ENCODE measurements at regions not wholly inside any gene's neighbourhood (a gene's known extent, or its start where the extent isn't known, plus 50 kb on each side); places are given as distances from the start of the nearest gene placed in this dataset.
"Not testable (repeated sequence)": the region's sequence is repeated elsewhere in the genome, so short reads cannot be mapped to it uniquely, and the experiment has no call there.

GRCh38 chr2:224165901-224166319 is 126.8 kb upstream of the SERPINE2 start:
- Mint-ChIP-seq H3K4me1 (ENCODE audit: low read depth) (no peaks in the 10 kb centered on the region), H3K27me3 (ENCODE audit: low read depth) (peaks cover 9% of the 10 kb centered on the region), H3K9me3 (no peaks in the 10 kb centered on the region), H3K4me3 (no peak overlapping the region), H3K27ac (no peak overlapping the region), H3K36me3 (ENCODE audit: low read depth) (no peaks in the 10 kb centered on the region)

DNA sequence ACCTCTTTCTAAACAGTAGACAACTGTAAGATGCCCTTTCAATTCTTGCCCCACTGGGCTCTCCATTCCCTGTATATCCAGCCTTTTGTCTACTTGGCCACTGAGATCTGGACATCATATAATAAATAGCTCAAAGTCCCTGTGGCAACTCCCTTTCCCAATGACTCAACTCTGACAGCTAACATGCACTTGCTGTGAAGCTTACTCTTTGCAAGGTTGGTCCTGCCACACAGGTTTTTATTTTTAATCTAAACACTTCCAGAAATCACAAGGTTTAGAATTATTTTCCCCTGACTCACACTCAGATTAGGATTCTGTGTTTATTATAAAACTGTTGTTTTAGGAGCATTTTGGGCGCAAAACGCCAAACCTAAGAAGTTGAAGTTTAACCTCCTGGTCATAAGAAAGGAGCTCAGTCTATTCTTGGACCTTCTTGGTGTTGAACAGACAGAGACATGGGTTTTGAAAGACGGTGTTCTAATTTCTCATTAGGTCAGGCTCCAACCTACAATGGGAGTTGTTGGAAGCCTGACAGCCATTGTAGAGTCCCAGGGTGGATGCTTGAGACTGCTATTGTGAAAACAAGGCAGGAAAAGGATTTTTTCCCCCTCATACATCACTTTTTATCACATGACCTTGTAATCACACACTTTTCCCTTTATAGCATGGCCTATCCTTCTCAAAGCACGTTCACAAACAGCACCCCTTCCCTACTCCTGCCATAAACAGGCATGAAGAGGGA is 124.7 kb upstream of the SERPINE2 start:
- H3K4me3 Mint-ChIP-seq: no peak overlapping the region
- H3K36me3 Mint-ChIP-seq (ENCODE audit: low read depth): no peaks in the 10 kb centered on the region
- no peaks in the 10 kb centered on the region for H3K4me1 Mint-ChIP-seq (ENCODE audit: low read depth)
- H3K27me3 Mint-ChIP-seq (ENCODE audit: low read depth): peaks cover 9% of the 10 kb centered on the region
- H3K9me3 Mint-ChIP-seq: no peaks in the 10 kb centered on the region
- H3K27ac Mint-ChIP-seq: no peak overlapping the region

DNA sequence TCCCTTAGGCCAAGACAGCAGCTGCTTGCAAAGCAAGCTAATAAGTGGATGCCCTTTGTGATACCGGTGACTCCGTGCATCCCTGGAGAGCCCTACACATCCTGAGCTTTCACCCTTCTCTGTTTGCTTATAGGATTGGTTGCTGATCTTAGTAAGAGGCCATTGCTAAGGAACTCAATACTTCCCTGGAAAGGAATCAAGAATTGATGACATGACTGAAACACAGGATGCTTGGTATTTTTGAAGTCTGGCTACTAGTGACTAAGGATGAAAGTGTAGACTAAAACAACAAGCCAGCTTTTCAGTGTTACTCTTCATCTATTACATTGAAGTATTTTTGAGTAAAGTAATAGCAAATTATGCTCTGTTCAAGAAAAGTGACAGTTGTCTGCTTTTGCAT is 123.0 kb upstream of the SERPINE2 start:
- no peaks in the 10 kb centered on the region for H3K36me3 Mint-ChIP-seq (ENCODE audit: low read depth)
- no peak overlapping the region for H3K4me3 Mint-ChIP-seq
- peaks cover 4% of the 10 kb centered on the region for H3K27me3 Mint-ChIP-seq (ENCODE audit: low read depth)
- no peaks in the 10 kb centered on the region for H3K4me1 Mint-ChIP-seq (ENCODE audit: low read depth)
- H3K27ac Mint-ChIP-seq: no peak overlapping the region
- no peaks in the 10 kb centered on the region for H3K9me3 Mint-ChIP-seq

DNA sequence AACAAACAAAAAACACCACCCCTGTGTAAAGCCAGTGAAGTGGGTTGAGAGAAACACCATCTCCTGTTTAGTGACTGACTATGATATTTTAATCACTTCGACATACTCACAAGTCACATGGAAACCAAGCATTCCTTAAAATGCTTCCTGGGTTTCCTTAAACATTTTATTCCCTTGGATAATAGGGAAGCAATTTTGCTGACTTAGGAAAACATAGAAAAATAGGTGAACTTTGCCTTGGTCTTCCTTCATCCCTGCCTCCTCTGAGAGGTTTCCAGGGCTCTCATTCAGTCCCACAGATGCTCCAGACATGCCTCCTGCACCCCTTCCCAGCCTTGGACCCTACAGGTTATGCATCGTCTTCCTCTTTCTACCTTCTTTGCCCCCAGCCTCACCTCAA is 122.6 kb upstream of the SERPINE2 start:
- no peak overlapping the region for H3K27ac Mint-ChIP-seq
- H3K9me3 Mint-ChIP-seq: no peaks in the 10 kb centered on the region
- H3K4me3 Mint-ChIP-seq: no peak overlapping the region
- H3K27me3 Mint-ChIP-seq (ENCODE audit: low read depth): peaks cover 4% of the 10 kb centered on the region
- H3K36me3 Mint-ChIP-seq (ENCODE audit: low read depth): no peaks in the 10 kb centered on the region
- H3K4me1 Mint-ChIP-seq (ENCODE audit: low read depth): no peaks in the 10 kb centered on the region

DNA sequence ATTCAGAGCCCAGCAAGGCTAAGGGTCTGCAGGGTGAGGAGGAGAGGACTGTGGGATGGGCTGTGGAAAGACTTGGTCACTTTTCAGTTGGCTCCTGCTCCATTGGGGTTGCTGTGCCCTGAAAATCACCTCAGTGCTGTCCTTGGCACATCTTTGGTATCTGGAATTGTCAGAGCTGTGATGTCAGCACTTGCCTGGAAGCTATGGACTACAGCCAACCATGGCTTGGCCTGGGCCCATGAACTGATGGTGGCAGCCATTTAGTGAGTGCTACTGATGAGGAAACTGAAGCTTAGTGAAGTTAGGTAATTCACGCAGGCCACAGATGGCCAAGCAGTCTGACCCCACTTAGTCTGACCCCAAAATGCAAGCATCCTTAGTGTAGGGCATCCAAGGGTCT is 121.8 kb upstream of the SERPINE2 start:
- Mint-ChIP-seq H3K9me3 (no peaks in the 10 kb centered on the region), H3K27ac (no peak overlapping the region), H3K4me1 (ENCODE audit: low read depth) (no peaks in the 10 kb centered on the region), H3K27me3 (ENCODE audit: low read depth) (peaks cover 4% of the 10 kb centered on the region), H3K4me3 (no peak overlapping the region), H3K36me3 (ENCODE audit: low read depth) (no peaks in the 10 kb centered on the region)

- no peak overlapping the region for H3K4me3 Mint-ChIP-seq
- no peaks in the 10 kb centered on the region for H3K4me1 Mint-ChIP-seq (ENCODE audit: low read depth)
- no peak overlapping the region for H3K27ac Mint-ChIP-seq
- no peaks in the 10 kb centered on the region for H3K9me3 Mint-ChIP-seq
- no peaks in the 10 kb centered on the region for H3K36me3 Mint-ChIP-seq (ENCODE audit: low read depth)
- no peaks in the 10 kb centered on the region for H3K27me3 Mint-ChIP-seq (ENCODE audit: low read depth)
These were observed 120.4 kb upstream of the SERPINE2 start for GRCh38 chr2:224159345-224159928.

DNA sequence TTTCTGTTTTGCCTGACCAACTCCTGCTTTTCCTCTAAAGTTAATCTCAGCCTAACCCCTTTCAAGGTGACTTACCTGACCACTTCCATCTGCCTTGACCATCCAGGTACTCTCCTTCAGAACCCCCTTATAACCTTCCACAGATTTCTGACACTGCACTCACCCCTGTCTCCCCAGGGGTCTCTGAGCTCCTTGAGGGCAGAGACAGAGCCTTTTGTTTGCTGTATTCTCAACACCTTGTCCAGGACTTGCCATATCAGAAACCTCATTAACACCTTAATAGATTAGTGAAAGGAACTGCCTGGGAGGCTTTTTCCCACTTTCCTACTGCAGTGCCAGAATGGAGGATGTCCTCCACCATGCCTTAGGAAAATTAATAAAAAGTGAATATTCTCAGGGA is 119.7 kb upstream of the SERPINE2 start:
- Mint-ChIP-seq H3K27ac (no peak overlapping the region), H3K27me3 (ENCODE audit: low read depth) (no peaks in the 10 kb centered on the region), H3K4me3 (no peak overlapping the region), H3K9me3 (no peaks in the 10 kb centered on the region), H3K4me1 (ENCODE audit: low read depth) (no peaks in the 10 kb centered on the region), H3K36me3 (ENCODE audit: low read depth) (no peaks in the 10 kb centered on the region)

DNA sequence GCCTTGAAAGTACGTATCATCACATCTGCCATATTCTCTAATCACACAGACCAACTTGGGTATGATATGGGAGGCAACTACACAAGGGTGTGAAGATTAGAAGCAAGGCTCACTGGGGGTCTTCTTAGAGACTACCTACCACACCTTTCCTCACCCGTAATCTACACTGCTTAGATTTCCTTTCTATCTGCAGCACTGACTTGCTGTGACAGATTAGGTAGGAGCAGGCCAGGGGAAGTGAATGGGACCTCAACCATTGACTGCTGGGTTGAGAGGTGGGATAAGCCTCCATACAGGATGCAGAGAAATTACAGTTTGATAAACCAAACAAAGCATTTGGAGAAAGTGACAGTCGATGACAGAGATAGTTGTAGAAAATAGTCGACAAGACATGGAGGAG is 119.0 kb upstream of the SERPINE2 start:
- no peak overlapping the region for H3K4me3 Mint-ChIP-seq
- no peaks in the 10 kb centered on the region for H3K9me3 Mint-ChIP-seq
- H3K4me1 Mint-ChIP-seq (ENCODE audit: low read depth): no peaks in the 10 kb centered on the region
- no peaks in the 10 kb centered on the region for H3K36me3 Mint-ChIP-seq (ENCODE audit: low read depth)
- H3K27ac Mint-ChIP-seq: no peak overlapping the region
- no peaks in the 10 kb centered on the region for H3K27me3 Mint-ChIP-seq (ENCODE audit: low read depth)

DNA sequence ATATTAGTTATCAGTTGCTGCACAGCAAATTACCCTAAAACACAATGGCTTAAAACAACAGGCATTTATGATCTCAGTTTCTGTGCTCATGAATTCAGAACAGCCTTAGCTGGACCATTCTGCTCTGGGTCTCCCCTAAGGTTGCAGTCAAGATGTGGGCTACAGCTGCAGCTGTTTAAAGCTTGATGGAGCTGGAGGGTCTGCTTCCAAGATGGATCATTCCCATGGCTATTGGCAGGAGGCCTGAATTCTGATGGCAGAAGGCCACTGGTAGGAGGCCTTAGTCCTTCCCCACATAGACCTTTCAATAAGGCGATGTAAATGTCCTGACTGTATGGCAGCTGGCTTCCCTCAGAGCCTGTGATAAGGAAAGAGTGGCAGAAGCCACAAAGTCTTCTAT is 118.6 kb upstream of the SERPINE2 start:
- no peaks in the 10 kb centered on the region for H3K36me3 Mint-ChIP-seq (ENCODE audit: low read depth)
- H3K4me1 Mint-ChIP-seq (ENCODE audit: low read depth): no peaks in the 10 kb centered on the region
- no peaks in the 10 kb centered on the region for H3K27me3 Mint-ChIP-seq (ENCODE audit: low read depth)
- H3K27ac Mint-ChIP-seq: no peak overlapping the region
- no peaks in the 10 kb centered on the region for H3K9me3 Mint-ChIP-seq
- no peak overlapping the region for H3K4me3 Mint-ChIP-seq

- Mint-ChIP-seq H3K27ac (no peak overlapping the region), H3K4me1 (ENCODE audit: low read depth) (no peaks in the 10 kb centered on the region), H3K27me3 (ENCODE audit: low read depth) (no peaks in the 10 kb centered on the region), H3K9me3 (no peaks in the 10 kb centered on the region), H3K4me3 (no peak overlapping the region), H3K36me3 (ENCODE audit: low read depth) (no peaks in the 10 kb centered on the region)
These were observed 117.3 kb upstream of the SERPINE2 start for GRCh38 chr2:224156436-224156835.

GRCh38 chr2:224155896-224156295 is 116.8 kb upstream of the SERPINE2 start:
- Mint-ChIP-seq H3K27me3 (ENCODE audit: low read depth) (no peaks in the 10 kb centered on the region), H3K27ac (no peak overlapping the region), H3K9me3 (no peaks in the 10 kb centered on the region), H3K4me3 (no peak overlapping the region), H3K36me3 (ENCODE audit: low read depth) (no peaks in the 10 kb centered on the region), H3K4me1 (ENCODE audit: low read depth) (no peaks in the 10 kb centered on the region)

GRCh38 chr2:224155371-224155770 is 116.3 kb upstream of the SERPINE2 start:
- no peaks in the 10 kb centered on the region for H3K36me3 Mint-ChIP-seq (ENCODE audit: low read depth)
- H3K4me1 Mint-ChIP-seq (ENCODE audit: low read depth): no peaks in the 10 kb centered on the region
- no peak overlapping the region for H3K4me3 Mint-ChIP-seq
- no peak overlapping the region for H3K27ac Mint-ChIP-seq
- H3K27me3 Mint-ChIP-seq (ENCODE audit: low read depth): no peaks in the 10 kb centered on the region
- no peaks in the 10 kb centered on the region for H3K9me3 Mint-ChIP-seq

GRCh38 chr2:224151680-224152310 is 112.7 kb upstream of the SERPINE2 start:
- Mint-ChIP-seq H3K36me3 (ENCODE audit: low read depth) (no peaks in the 10 kb centered on the region), H3K4me1 (ENCODE audit: low read depth) (no peaks in the 10 kb centered on the region), H3K27me3 (ENCODE audit: low read depth) (peaks cover under 1% of the 10 kb centered on the region), H3K27ac (no peak overlapping the region), H3K9me3 (no peaks in the 10 kb centered on the region), H3K4me3 (no peak overlapping the region)

DNA sequence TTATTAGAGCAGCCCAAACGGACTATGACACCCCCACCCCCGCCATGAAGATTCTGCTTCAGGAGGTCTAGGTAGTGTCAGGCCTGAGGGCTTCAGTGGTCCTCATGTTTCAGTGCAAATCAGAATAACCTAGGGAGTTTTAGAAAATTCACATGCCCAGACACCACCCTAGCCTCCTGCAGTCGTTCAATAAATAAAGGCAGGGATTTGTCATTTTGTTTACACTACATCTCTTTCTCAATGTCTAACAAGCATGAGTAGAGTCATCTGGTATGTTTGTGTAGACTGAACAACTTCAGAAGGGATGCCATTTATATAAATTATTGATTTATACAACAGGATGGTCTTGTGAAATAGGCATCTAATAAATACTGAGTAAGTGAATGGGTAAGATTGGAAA is 112.1 kb upstream of the SERPINE2 start:
- Mint-ChIP-seq H3K36me3 (ENCODE audit: low read depth) (no peaks in the 10 kb centered on the region), H3K9me3 (no peaks in the 10 kb centered on the region), H3K4me1 (ENCODE audit: low read depth) (no peaks in the 10 kb centered on the region)

DNA sequence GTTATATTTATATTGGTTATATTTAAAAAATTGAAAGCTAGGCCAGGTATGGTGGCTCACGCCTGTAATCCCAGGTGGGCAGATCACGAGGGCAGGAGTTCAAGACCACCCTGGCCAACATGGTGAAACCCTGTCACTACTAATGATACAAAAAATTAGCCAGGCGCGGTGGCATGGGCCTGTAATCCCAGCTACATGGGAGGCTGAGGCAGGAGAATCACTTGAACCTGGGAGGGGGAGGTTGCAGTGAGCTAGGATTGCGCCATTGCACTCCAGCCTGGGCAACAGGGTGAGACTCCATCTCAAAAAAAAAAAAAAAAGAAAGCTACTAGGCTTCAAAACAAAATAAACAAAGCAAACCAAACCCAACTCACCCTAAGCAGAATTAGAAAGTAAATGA is 109.0 kb upstream of the SERPINE2 start:
- not testable (repeated sequence) for H3K9me3 Mint-ChIP-seq; H3K4me3 Mint-ChIP-seq; H3K36me3 Mint-ChIP-seq (ENCODE audit: low read depth); H3K4me1 Mint-ChIP-seq (ENCODE audit: low read depth); H3K27ac Mint-ChIP-seq
- peaks cover 10% of the 10 kb centered on the region for H3K27me3 Mint-ChIP-seq (ENCODE audit: low read depth)

More for the DNA sequence above, 112.1 kb upstream of the SERPINE2 start:
- Mint-ChIP-seq H3K27ac (no peak overlapping the region), H3K27me3 (ENCODE audit: low read depth) (peaks cover 4% of the 10 kb centered on the region), H3K4me3 (no peak overlapping the region)
